Spleen (tissue), 7 donors: ENCODE measurements at regions not wholly inside any gene's neighbourhood (a gene's known extent, or its start where the extent isn't known, plus 50 kb on each side); places are given as distances from the start of the nearest gene placed in this dataset.

Source experiments
- CTCF ChIP-seq, 11 experiments: fragments of 200-600 bp in 7 of 11; fragments of 450-650 bp in 4 of 11; sonication (generic) in 4 of 11; IDR thresholded peaks in 8 of 11; conservative IDR thresholded peaks in 3 of 11; 1 replicate in 7 of 11; 2 replicates in 4 of 11; pipeline versions ENCODE4 v1.4.0 to v1.8.0; 2016 to 2021; ENCODE audit warnings: antibody characterized with exemption in 11 of 11, inconsistent platforms in 4 of 11, mild to moderate bottlenecking in 1 of 11
- POLR2A ChIP-seq, 3 donors: fragments of 450-650 bp; IDR thresholded peaks; one replicate each; pipeline ENCODE4 v1.5.1; 2017; ENCODE audit warnings: antibody characterized with exemption in 3 of 3, mild to moderate bottlenecking in 1 of 3
- donor health status: DM: no; HTN: no; CAD: no; lungs with moderate emphysema.
- donor health status: DM: no; HTN: no; CAD: no.
- donor health status: DM: no; HTN: no; CAD: no.

GRCh38 chr4:163941221-163941905, 446.9 kb downstream of the TMA16 start:
- TF ChIP-seq POLR2A (IDR thresholded peaks at IDR 0.05) (no peak), CTCF (IDR thresholded peaks at IDR 0.05 in 8 of 11, conservative IDR thresholded peaks at IDR 0.05 in 3 of 11) (no peak)
